Upper lobe of left lung (tissue), 6 donors: ENCODE measurements at regions not wholly inside any gene's neighbourhood (a gene's known extent, or its start where the extent isn't known, plus 50 kb on each side); places are given as distances from the start of the nearest gene placed in this dataset.
A peak's percentile ranks its signal among the peaks of the same experiment; 100 is the strongest.

Experiments
- ATAC-seq, 2 donors: fragments of 200-7000 bp; cut with Tn5 transposase; one replicate each; pipeline ENCODE4 v1.9.1; 2022; ENCODE audit warnings: mild to moderate bottlenecking in 2 of 2, moderate library complexity in 2 of 2; ENCODE audit not compliant: low FRiP score in 2 of 2
- DNase-seq, 2 donors: peaks; one replicate each; pipeline ENCODE4 v3.0.0-alpha.2; 2019 to 2020
- H3K27ac ChIP-seq, 4 donors: fragments of 200-600 bp; sonication (generic); one replicate each; pipeline ENCODE4 v1.5.1; 2016 to 2019
- H3K27me3 ChIP-seq, 4 donors: fragments of 200-600 bp; sonication (generic); one replicate each; pipeline ENCODE4 v1.5.1; 2017 to 2019
- H3K36me3 ChIP-seq, 4 donors: fragments of 200-600 bp; sonication (generic); one replicate each; pipeline ENCODE4 v1.5.1; 2016 to 2019
- H3K4me1 ChIP-seq, 4 donors: fragments of 200-600 bp; sonication (generic); one replicate each; pipeline ENCODE4 v1.5.1; 2018 to 2019
- H3K4me3 ChIP-seq, 4 donors: fragments of 200-600 bp; sonication (generic); one replicate each; pipeline ENCODE4 v1.5.1; 2017 to 2019; ENCODE audit warnings: mild to moderate bottlenecking in 2 of 4, moderate library complexity in 1 of 4
- H3K9me3 ChIP-seq, 4 donors: fragments of 200-600 bp; sonication (generic); one replicate each; pipeline ENCODE4 v1.5.1; 2018 to 2019
- CTCF ChIP-seq, 6 experiments: fragments of 450-650 bp in 4 of 6; fragments of 200-600 bp in 2 of 6; sonication (generic) in 2 of 6; IDR thresholded peaks; one replicate each; pipeline ENCODE4 v1.5.1; 2016 to 2019; ENCODE audit warnings: antibody characterized with exemption in 6 of 6
- EP300 ChIP-seq, 4 donors: sonication (generic); formaldehyde crosslinking; IDR thresholded peaks; one replicate each; pipeline ENCODE4 v1.5.1; 2017; ENCODE audit warnings: antibody characterized with exemption in 4 of 4, control low read depth in 2 of 4
- POLR2A ChIP-seq, 4 donors: fragments of 450-650 bp; IDR thresholded peaks; one replicate each; pipeline ENCODE4 v1.5.1; 2016 to 2017; ENCODE audit warnings: antibody characterized with exemption in 4 of 4, mild to moderate bottlenecking in 2 of 4
- POLR2AphosphoS5 ChIP-seq, 2 donors: sonication (generic); formaldehyde crosslinking; IDR thresholded peaks; one replicate each; pipeline ENCODE4 v1.5.1; 2017; ENCODE audit warnings: antibody characterized with exemption in 2 of 2
- WGBS, 2 donors: methylation state at CpG; one replicate each; pipeline ENCODE4 v1.1.5; 2017 to 2018; 5-methylcytosine and 5-hydroxymethylcytosine counted together
- donor health status: DM: no; HTN: no; CAD: no; lungs with moderate emphysema.
- donor health status: DM: no; HTN: yes; CAD: no; lungs with severe emphysema.

- no peaks in the 10 kb centered on the region for H3K36me3 ChIP-seq
- H3K9me3 ChIP-seq: peaks cover 0 to 10% (median 0%) of the 10 kb centered on the region in 4 donors
- DNase-seq (peak in 1 of 2 donors; percentile 41), ATAC-seq (peak; percentile 33 to 50)
- no peaks in the 10 kb centered on the region for H3K27me3 ChIP-seq
- no peak overlapping the region for H3K4me3 ChIP-seq
- H3K4me1 ChIP-seq: no peaks in the 10 kb centered on the region
- 93 to 95% methylated on average over 4 to 7 of the region's 7 CpGs for WGBS, 2 donors
- H3K27ac ChIP-seq: no peak overlapping the region
- no peak for TF ChIP-seq EP300 (IDR thresholded peaks at IDR 0.05)
- TF ChIP-seq POLR2AphosphoS5 (IDR thresholded peaks at IDR 0.05): no peak
- TF ChIP-seq POLR2A (IDR thresholded peaks at IDR 0.05): no peak
- TF ChIP-seq CTCF (IDR thresholded peaks at IDR 0.05): no peak
Measured at GRCh38 chr6:120873125-120873865, 461.0 kb downstream of the TBC1D32 start.

DNA sequence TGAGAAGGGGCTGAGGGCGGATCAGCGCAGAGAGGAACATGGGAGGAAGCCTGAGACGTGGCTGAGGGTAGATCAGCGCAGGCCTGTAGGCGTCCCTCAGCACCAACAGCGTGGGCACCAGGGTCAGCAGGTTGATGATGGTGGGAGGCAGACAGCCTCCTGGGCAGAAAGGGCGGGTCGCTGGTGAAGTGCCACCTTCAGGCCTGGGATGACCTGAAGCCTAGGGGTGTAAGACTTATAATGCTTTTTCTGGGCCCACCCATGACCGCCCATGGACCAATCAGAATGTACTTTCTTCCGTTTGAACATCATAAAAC lies 462.1 kb downstream of the TBC1D32 start:
- H3K9me3 ChIP-seq: peaks cover 0 to 10% (median 0%) of the 10 kb centered on the region in 4 donors
- no peak for DNase-seq
- 78 to 82% methylated on average over 8 to 10 of the region's 10 CpGs for WGBS, 2 donors
- TF ChIP-seq POLR2A (IDR thresholded peaks at IDR 0.05): no peak
- no peak for TF ChIP-seq EP300 (IDR thresholded peaks at IDR 0.05)
- no peak for TF ChIP-seq POLR2AphosphoS5 (IDR thresholded peaks at IDR 0.05)
- TF ChIP-seq CTCF (IDR thresholded peaks at IDR 0.05): no peak
- H3K36me3 ChIP-seq: no peaks in the 10 kb centered on the region
- no peak overlapping the region for H3K27ac ChIP-seq
- H3K27me3 ChIP-seq: no peaks in the 10 kb centered on the region
- ATAC-seq: peak in 1 of 2 donors; percentile 32
- H3K4me1 ChIP-seq: no peaks in the 10 kb centered on the region
- H3K4me3 ChIP-seq: no peak overlapping the region

GRCh38 chr6:120871416-120872261 lies 462.6 kb downstream of the TBC1D32 start:
- no peak overlapping the region for H3K4me3 ChIP-seq
- 80 to 85% methylated on average over 13 to 21 of the region's 23 CpGs for WGBS, 2 donors
- peak in 1 of 2 donors; percentile 59 for DNase-seq
- no peak overlapping the region for H3K27ac ChIP-seq
- ATAC-seq: peak in 1 of 2 donors; percentile 44
- H3K36me3 ChIP-seq: no peaks in the 10 kb centered on the region
- H3K9me3 ChIP-seq: peaks cover 0 to 10% (median 0%) of the 10 kb centered on the region in 4 donors
- H3K27me3 ChIP-seq: no peaks in the 10 kb centered on the region
- TF ChIP-seq POLR2A (IDR thresholded peaks at IDR 0.05) (no peak), POLR2AphosphoS5 (IDR thresholded peaks at IDR 0.05) (no peak), CTCF (IDR thresholded peaks at IDR 0.05) (no peak), EP300 (IDR thresholded peaks at IDR 0.05) (no peak)
- no peaks in the 10 kb centered on the region for H3K4me1 ChIP-seq

- no peak overlapping the region for H3K27ac ChIP-seq
- DNase-seq (no peak), ATAC-seq (no peak)
- WGBS, 2 donors: 54 to 76% methylated on average over 1 of the region's 1 CpG
- H3K27me3 ChIP-seq: no peaks in the 10 kb centered on the region
- no peaks in the 10 kb centered on the region for H3K36me3 ChIP-seq
- no peak overlapping the region for H3K4me3 ChIP-seq
- TF ChIP-seq POLR2A (IDR thresholded peaks at IDR 0.05) (no peak), POLR2AphosphoS5 (IDR thresholded peaks at IDR 0.05) (no peak), CTCF (IDR thresholded peaks at IDR 0.05) (no peak), EP300 (IDR thresholded peaks at IDR 0.05) (no peak)
- no peaks in the 10 kb centered on the region for H3K4me1 ChIP-seq
- H3K9me3 ChIP-seq: peaks cover 0 to 10% (median 0%) of the 10 kb centered on the region in 4 donors
Measured at GRCh38 chr6:120869397-120869796, 464.9 kb downstream of the TBC1D32 start.
